ENCODE measurements at regions not wholly inside any gene's neighbourhood (a gene's known extent, or its start where the extent isn't known, plus 50 kb on each side); places are given as distances from the start of the nearest gene placed in this dataset.
A peak's percentile ranks its signal among the peaks of the same experiment; 100 is the strongest.

DNA sequence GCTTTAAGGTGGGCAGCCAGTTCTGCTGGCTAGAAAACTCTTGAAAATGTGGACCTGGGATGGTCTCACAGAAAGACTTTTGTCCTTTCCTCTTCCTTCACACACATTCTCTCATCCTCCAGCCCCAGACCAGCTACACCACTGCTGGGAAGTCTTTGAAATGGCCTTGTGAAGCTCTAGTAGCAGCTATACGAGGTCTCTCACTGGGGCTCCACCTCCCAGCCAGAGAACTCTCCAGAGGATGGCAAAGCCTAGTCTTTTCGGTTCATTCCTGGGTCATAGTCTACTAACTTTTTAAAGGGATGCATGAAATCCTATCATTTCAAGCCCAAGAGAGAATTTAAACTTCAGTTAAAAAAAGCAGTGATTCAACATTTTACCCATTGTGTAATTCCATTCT, 133.9 kb upstream of the ERCC6L2 start:
- Histone ChIP-seq H3K9me2 (ENCODE audit: insufficient read depth) (no peaks in the 10 kb centered on the region), H3K79me2 (replicated peaks; ENCODE audit: insufficient read depth) (no peaks in the 10 kb centered on the region), H3K36me3 (ENCODE audit: insufficient read depth) (no peaks in the 10 kb centered on the region), H4K20me1 (replicated peaks; ENCODE audit: insufficient read depth) (no peaks in the 10 kb centered on the region), H2AFZ (no peak overlapping the region), H3K4me1 (ENCODE audit: insufficient read depth) (no peaks in the 10 kb centered on the region), H3K4me2 (no peak overlapping the region), H3F3A (replicated peaks; ENCODE audit: low read depth) (no peaks in the 10 kb centered on the region), H3K4me3 (no peak overlapping the region), H3K27me3 (ENCODE audit: insufficient read depth) (no peaks in the 10 kb centered on the region), H3K27ac (ENCODE audit: low read depth) (no peak overlapping the region)
- ATAC-seq (no peak), DNase-seq (ENCODE audit: low spot score) (no peak)
- Mint-ChIP-seq H3K4me3 (no peak overlapping the region), H3K9me3 (no peaks in the 10 kb centered on the region), H3K36me3 (ENCODE audit: low read depth) (no peaks in the 10 kb centered on the region), H3K27ac (no peak overlapping the region), H3K27me3 (ENCODE audit: insufficient read depth, low read depth, poor library complexity) (peaks cover 4% of the 10 kb centered on the region), H3K4me1 (peaks cover 6% of the 10 kb centered on the region; the same call in 2 of the 3 replicates)
- TF ChIP-seq, protein P1, sequence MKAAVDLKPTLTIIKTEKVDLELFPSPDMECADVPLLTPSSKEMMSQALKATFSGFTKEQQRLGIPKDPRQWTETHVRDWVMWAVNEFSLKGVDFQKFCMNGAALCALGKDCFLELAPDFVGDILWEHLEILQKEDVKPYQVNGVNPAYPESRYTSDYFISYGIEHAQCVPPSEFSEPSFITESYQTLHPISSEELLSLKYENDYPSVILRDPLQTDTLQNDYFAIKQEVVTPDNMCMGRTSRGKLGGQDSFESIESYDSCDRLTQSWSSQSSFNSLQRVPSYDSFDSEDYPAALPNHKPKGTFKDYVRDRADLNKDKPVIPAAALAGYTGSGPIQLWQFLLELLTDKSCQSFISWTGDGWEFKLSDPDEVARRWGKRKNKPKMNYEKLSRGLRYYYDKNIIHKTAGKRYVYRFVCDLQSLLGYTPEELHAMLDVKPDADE (IDR thresholded peaks at IDR 0.05) = no peak
- no peak for TF ChIP-seq POLR2AphosphoS5 (IDR thresholded peaks at IDR 0.05; ENCODE audit: low read depth)

DNA sequence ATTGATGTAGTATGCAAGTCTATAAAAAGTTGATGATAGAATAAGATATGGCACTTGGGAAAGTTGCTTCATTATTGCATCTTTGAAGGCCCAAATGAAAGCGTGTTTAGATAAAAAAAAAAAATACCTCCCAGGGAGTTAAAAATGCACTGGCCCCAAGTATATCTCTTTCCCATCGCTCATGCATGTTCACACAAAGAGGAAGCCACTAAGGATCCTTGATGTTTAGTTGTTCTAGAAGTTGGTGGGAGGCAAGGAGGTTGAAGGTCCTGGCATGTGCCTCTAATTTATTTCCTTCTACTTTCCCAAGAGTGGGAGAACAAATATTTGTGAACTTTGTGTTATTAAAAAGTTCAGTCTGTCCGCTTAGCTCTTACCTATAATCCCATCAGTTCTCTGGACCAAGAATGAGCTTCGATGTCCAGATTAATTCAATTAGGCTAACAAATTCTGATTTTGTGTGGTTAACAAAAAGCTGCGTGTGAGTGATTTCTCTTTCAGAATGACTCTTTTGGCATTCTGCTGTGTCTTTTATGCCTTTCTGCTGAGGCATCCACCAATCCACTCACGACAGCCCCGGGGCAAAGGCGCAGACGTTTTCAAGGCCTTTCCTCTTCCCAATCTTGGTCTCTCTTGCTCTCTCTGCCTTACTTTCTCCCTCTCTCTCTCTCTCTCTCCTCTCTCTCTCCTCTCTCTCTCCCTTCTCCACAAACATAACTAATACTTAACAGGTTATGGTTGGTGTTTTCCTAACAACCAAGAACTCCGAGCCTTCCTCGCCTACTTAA, 135.1 kb upstream of the ERCC6L2 start:
- no peak overlapping the region for H3K4me3 Mint-ChIP-seq
- no peak overlapping the region for H3K27ac Mint-ChIP-seq
- H3K4me2 ChIP-seq = no peak overlapping the region
- H3K4me1 Mint-ChIP-seq = peaks cover 6% of the 10 kb centered on the region; the same call in 2 of the 3 replicates
- H3K27ac ChIP-seq (ENCODE audit: low read depth) = no peak overlapping the region
- no peak overlapping the region for H3K4me3 ChIP-seq
- peak overlapping the region; percentile 47; the same call in 1 of the 2 replicates for H2AFZ ChIP-seq
- no peaks in the 10 kb centered on the region for H3K9me2 ChIP-seq (ENCODE audit: insufficient read depth)
- no peaks in the 10 kb centered on the region for H3K27me3 ChIP-seq (ENCODE audit: insufficient read depth)
- ATAC-seq (no peak), DNase-seq (ENCODE audit: low spot score) (no peak)
- H3K79me2 ChIP-seq (replicated peaks; ENCODE audit: insufficient read depth) = no peaks in the 10 kb centered on the region
- no peak for TF ChIP-seq STAT1 (IDR thresholded peaks at IDR 0.05; ENCODE audit: unreplicated experiment)
- no peak for TF ChIP-seq ZNF331 (CRISPR knock-in tag; IDR thresholded peaks at IDR 0.05; ENCODE audit: low read depth)
- no peak for TF ChIP-seq NANOG (IDR thresholded peaks at IDR 0.05; ENCODE audit: borderline replicate concordance)
- TF ChIP-seq POLR2AphosphoS5 (IDR thresholded peaks at IDR 0.05; ENCODE audit: low read depth) = no peak
- no peak for TF ChIP-seq EZH2 (IDR thresholded peaks at IDR 0.05; ENCODE audit: low read depth, unreplicated experiment)
- no peak for TF ChIP-seq CREB1 (CRISPR knock-in tag; IDR thresholded peaks at IDR 0.05; ENCODE audit: low read depth)
- TF ChIP-seq, protein P2, sequence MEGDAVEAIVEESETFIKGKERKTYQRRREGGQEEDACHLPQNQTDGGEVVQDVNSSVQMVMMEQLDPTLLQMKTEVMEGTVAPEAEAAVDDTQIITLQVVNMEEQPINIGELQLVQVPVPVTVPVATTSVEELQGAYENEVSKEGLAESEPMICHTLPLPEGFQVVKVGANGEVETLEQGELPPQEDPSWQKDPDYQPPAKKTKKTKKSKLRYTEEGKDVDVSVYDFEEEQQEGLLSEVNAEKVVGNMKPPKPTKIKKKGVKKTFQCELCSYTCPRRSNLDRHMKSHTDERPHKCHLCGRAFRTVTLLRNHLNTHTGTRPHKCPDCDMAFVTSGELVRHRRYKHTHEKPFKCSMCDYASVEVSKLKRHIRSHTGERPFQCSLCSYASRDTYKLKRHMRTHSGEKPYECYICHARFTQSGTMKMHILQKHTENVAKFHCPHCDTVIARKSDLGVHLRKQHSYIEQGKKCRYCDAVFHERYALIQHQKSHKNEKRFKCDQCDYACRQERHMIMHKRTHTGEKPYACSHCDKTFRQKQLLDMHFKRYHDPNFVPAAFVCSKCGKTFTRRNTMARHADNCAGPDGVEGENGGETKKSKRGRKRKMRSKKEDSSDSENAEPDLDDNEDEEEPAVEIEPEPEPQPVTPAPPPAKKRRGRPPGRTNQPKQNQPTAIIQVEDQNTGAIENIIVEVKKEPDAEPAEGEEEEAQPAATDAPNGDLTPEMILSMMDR (conservative IDR thresholded peaks at IDR 0.05; ENCODE audit: low read depth in 2 of 2) = no peak
- TF ChIP-seq JUNB (IDR thresholded peaks at IDR 0.05; ENCODE audit: unreplicated experiment) = no peak
- TF ChIP-seq ZNF114 (CRISPR knock-in tag; IDR thresholded peaks at IDR 0.05) = no peak
- TF ChIP-seq, protein P1 (IDR thresholded peaks at IDR 0.05) = no peak
- TF ChIP-seq EZH2phosphoT487 (IDR thresholded peaks at IDR 0.05; ENCODE audit: unreplicated experiment) = no peak
- H4K20me1 ChIP-seq (replicated peaks; ENCODE audit: insufficient read depth) = no peaks in the 10 kb centered on the region
- no peaks in the 10 kb centered on the region for H3K4me1 ChIP-seq (ENCODE audit: insufficient read depth)
- peaks cover 8% of the 10 kb centered on the region for H3K27me3 Mint-ChIP-seq (ENCODE audit: insufficient read depth, low read depth, poor library complexity)
- no peaks in the 10 kb centered on the region for H3K9me3 Mint-ChIP-seq
- no peaks in the 10 kb centered on the region for H3K36me3 Mint-ChIP-seq (ENCODE audit: low read depth)
- no peaks in the 10 kb centered on the region for H3K36me3 ChIP-seq (ENCODE audit: insufficient read depth)
- H3F3A ChIP-seq (replicated peaks; ENCODE audit: low read depth) = no peaks in the 10 kb centered on the region

Measured in GM23338 (cell line).